C4-2B (cell line): ENCODE measurements at regions not wholly inside any gene's neighbourhood (a gene's known extent, or its start where the extent isn't known, plus 50 kb on each side); places are given as distances from the start of the nearest gene placed in this dataset.
A peak's percentile ranks its signal among the peaks of the same experiment; 100 is the strongest.

ENCODE experiments used
- H3K27ac ChIP-seq: fragments of 450-650 bp; 2 replicates; pipeline ENCODE4 v1.5.1; 2017
- ZFX ChIP-seq: fragments of 450-650 bp; IDR thresholded peaks from 2 replicates; pipeline ENCODE4 v1.6.1; 2017
- TF ChIP-seq, protein P1 (sequence below): fragments of 450-650 bp; conservative IDR thresholded peaks from 2 replicates; pipeline ENCODE4 v1.5.1; 2017; ENCODE audit warnings: mild to moderate bottlenecking

DNA sequence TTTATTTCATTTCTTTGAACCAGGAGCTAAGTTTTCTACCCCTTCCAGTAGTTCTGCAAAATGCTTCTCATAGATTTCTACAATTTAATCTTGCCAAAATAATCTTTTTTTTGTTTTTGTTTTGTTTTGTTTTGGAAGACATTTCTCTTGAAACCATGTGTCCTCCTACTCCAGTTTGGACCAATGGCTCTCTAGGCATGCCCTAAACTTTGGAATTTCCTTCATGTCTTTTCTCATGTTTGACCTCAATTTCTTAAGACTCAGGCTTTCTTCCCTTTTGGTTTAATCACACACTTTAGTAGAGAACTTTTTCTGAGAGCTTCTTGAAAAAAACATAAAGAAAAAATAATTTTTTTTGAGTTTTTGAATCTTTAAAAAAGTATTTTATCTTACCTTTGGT lies 173.8 kb downstream of the GJA1 start:
- TF ChIP-seq, protein P1, sequence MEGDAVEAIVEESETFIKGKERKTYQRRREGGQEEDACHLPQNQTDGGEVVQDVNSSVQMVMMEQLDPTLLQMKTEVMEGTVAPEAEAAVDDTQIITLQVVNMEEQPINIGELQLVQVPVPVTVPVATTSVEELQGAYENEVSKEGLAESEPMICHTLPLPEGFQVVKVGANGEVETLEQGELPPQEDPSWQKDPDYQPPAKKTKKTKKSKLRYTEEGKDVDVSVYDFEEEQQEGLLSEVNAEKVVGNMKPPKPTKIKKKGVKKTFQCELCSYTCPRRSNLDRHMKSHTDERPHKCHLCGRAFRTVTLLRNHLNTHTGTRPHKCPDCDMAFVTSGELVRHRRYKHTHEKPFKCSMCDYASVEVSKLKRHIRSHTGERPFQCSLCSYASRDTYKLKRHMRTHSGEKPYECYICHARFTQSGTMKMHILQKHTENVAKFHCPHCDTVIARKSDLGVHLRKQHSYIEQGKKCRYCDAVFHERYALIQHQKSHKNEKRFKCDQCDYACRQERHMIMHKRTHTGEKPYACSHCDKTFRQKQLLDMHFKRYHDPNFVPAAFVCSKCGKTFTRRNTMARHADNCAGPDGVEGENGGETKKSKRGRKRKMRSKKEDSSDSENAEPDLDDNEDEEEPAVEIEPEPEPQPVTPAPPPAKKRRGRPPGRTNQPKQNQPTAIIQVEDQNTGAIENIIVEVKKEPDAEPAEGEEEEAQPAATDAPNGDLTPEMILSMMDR, result no peak
- TF ChIP-seq ZFX, result no peak

DNA sequence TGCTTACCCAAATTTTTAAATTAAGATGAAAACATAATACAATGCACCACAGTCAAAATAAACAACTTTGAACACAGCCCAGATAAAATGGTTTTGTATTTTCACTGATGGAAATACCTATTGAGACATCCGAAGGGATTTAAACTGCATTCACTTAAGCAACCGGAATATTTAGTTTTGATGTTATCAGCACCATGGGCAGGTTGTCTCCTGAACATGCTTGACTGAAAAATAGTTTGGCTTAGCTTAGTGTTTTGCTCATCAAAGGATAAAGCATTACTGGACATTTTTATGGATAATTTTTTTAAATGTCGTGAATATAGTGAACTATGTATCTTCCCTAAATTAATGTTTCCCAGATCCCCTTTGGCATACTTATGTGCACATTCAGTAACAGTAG lies 177.5 kb downstream of the GJA1 start:
- TF ChIP-seq, protein P1, result no peak
- no peak for TF ChIP-seq ZFX
- no peak overlapping the region for H3K27ac ChIP-seq

More for the DNA sequence above, 173.8 kb downstream of the GJA1 start:
- H3K27ac ChIP-seq, result no peak overlapping the region

DNA sequence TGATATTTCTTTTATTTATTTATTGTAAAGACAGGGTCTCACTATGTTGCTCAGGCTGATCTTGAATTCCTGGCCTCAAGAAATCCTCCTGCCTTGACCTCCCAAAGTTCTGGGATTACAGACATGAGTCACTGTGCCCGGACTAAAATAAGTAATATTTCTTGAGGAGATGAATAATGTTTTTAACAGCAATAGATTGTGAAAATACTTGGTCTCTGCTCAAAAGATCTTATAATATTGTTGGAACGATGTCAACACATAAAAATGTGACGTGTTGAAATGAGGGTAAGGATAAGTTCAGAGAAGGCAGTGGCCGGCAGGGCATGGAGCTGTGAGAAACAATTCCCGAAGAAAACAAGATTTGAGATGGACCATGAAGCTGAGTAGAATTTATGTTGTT lies 178.7 kb downstream of the GJA1 start:
- H3K27ac ChIP-seq, result no peak overlapping the region
- no peak for TF ChIP-seq ZFX
- TF ChIP-seq, protein P1, result no peak

DNA sequence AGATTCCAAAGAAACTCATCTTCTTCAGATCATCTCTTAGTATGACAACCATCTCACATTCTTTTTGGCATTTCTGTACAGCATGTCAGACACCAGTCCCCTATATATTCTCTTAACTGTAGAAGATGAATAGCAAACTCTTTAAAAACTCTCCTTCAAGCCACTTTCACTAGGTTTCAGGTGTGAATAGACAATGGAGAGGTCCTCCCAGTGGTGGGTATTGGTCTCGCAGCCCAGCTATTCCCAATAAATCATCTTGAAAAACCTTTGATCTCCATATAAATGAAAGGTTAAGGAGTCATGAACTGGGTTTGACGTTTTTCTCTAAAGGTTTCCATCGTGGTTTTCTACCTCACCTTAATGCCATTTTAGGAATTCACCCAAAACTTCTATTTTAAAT lies 180.0 kb downstream of the GJA1 start:
- TF ChIP-seq ZFX, result no peak
- TF ChIP-seq, protein P1, result peak; percentile 23
- H3K27ac ChIP-seq, result no peak overlapping the region

DNA sequence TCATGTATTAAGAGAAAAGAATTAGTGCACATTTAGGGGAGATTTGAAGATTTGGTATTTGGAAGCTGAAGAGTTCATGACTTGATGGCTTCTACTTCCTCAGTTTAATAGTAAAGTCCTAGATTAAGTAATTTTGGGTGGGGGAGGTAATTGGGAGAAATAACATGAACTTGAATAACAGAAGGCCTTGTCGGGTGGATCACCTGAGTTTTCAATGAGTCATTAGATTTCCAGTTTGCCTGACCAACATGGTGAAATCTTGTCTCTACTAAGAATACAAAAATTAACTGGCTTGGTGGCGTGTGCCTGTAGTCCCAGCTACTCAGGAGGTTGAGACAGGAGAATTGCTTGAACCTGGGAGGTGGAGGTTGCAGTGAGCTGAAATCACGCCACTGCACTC lies 181.0 kb downstream of the GJA1 start:
- TF ChIP-seq ZFX, result no peak
- TF ChIP-seq, protein P1, result no peak
- no peak overlapping the region for H3K27ac ChIP-seq

DNA sequence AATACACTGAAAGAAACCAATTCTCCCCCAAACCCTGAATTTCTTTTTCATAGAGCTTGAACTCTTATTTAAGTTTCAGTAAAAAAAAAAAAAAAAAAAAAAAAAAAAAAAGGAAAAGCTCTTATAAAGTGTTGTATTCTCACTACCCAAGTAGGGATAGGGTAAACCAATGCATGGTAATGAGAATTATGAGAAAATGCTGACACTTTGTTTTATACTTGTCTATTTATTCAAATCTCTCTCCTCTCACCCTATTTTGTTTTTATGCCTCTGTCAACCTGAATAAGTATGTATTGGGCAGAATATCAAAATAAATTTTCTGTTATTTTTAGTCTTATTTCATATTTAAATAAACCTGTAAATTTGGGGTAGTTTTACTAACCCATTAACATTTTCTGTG lies 181.9 kb downstream of the GJA1 start:
- H3K27ac ChIP-seq, result no peak overlapping the region
- TF ChIP-seq, protein P1, result no peak
- no peak for TF ChIP-seq ZFX

DNA sequence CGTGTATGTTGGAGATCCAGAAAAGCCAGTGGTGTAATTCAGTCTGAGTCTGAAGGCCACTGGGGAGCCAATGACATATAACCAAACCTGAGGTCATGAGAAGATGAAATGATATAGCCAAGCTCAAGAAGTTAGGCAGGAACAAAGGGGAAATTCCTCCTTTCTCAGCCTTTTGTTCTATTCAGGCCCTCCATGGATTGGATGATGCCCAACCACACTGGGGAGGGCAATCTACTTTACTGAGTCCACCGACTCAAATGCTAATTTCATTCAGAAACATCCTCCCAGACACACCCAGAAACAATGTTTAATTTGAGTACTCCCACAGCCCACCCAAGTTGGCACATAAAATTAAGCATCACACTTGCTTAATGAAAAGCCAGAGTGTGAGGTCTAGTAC lies 183.6 kb downstream of the GJA1 start:
- H3K27ac ChIP-seq, result no peak overlapping the region
- no peak for TF ChIP-seq ZFX
- TF ChIP-seq, protein P1, result no peak
